ENCODE measurements at regions not wholly inside any gene's neighbourhood (a gene's known extent, or its start where the extent isn't known, plus 50 kb on each side); places are given as distances from the start of the nearest gene placed in this dataset.

GRCh38 chr10:30793093-30793492, 163.5 kb upstream of the LYZL2 start:
- DNase-seq (ENCODE audit: low read depth): no peak

- DNase-seq (ENCODE audit: low read depth): no peak
Measured at GRCh38 chr10:30792025-30792424, 162.5 kb upstream of the LYZL2 start.

- no peak for DNase-seq (ENCODE audit: low read depth)
Measured at GRCh38 chr10:30791197-30791611, 161.7 kb upstream of the LYZL2 start.

- DNase-seq (ENCODE audit: low read depth): no peak
Measured at GRCh38 chr10:30789806-30790205, 160.3 kb upstream of the LYZL2 start.

GRCh38 chr10:30788307-30788706, 158.8 kb upstream of the LYZL2 start:
- DNase-seq (ENCODE audit: low read depth): no peak

GRCh38 chr10:30786906-30787305, 157.4 kb upstream of the LYZL2 start:
- no peak for DNase-seq (ENCODE audit: low read depth)

GRCh38 chr10:30786131-30786530, 156.6 kb upstream of the LYZL2 start:
- no peak for DNase-seq (ENCODE audit: low read depth)

- DNase-seq (ENCODE audit: low read depth): no peak
Measured at GRCh38 chr10:30784897-30785605, 155.5 kb upstream of the LYZL2 start.

- no peak for DNase-seq (ENCODE audit: low read depth)
Measured at GRCh38 chr10:30784524-30784896, 155.0 kb upstream of the LYZL2 start.

- DNase-seq (ENCODE audit: low read depth): peak; percentile 71
Measured at GRCh38 chr10:30783939-30784501, 154.5 kb upstream of the LYZL2 start.

GRCh38 chr10:30782537-30783461, 153.2 kb upstream of the LYZL2 start:
- no peak for DNase-seq (ENCODE audit: low read depth)

GRCh38 chr10:30782157-30782536, 152.6 kb upstream of the LYZL2 start:
- DNase-seq (ENCODE audit: low read depth): no peak

- DNase-seq (ENCODE audit: low read depth): no peak
Measured at GRCh38 chr10:30781670-30782121, 152.1 kb upstream of the LYZL2 start.

GRCh38 chr10:30778769-30779168, 149.2 kb upstream of the LYZL2 start:
- no peak for DNase-seq (ENCODE audit: low read depth)

- no peak for DNase-seq (ENCODE audit: low read depth)
Measured at GRCh38 chr10:30775779-30776591, 146.4 kb upstream of the LYZL2 start.

- DNase-seq (ENCODE audit: low read depth): no peak
Measured at GRCh38 chr10:30774261-30774660, 144.7 kb upstream of the LYZL2 start.

- DNase-seq (ENCODE audit: low read depth): no peak
Measured at GRCh38 chr10:30773501-30773900, 143.9 kb upstream of the LYZL2 start.

- DNase-seq (ENCODE audit: low read depth): no peak
Measured at GRCh38 chr10:30770816-30771215, 141.3 kb upstream of the LYZL2 start.

GRCh38 chr10:30770229-30770628, 140.7 kb upstream of the LYZL2 start:
- no peak for DNase-seq (ENCODE audit: low read depth)

- no peak for DNase-seq (ENCODE audit: low read depth)
Measured at GRCh38 chr10:30769361-30769760, 139.8 kb upstream of the LYZL2 start.

- no peak for DNase-seq (ENCODE audit: low read depth)
Measured at GRCh38 chr10:30765616-30766015, 136.1 kb upstream of the LYZL2 start.

GRCh38 chr10:30765022-30765615, 135.6 kb upstream of the LYZL2 start:
- DNase-seq (ENCODE audit: low read depth): no peak

All from T follicular helper cell (primary cell).